NOMO-1 (cell line): ENCODE measurements at regions not wholly inside any gene's neighbourhood (a gene's known extent, or its start where the extent isn't known, plus 50 kb on each side); places are given as distances from the start of the nearest gene placed in this dataset.
"Not testable (repeated sequence)": the region's sequence is repeated elsewhere in the genome, so short reads cannot be mapped to it uniquely, and the experiment has no call there.

Source experiments
- DNase-seq, 2 experiments: peaks; one replicate each; lab custom pipeline; 2025; ENCODE audit not compliant: unreplicated experiment in 2 of 2; lab: John Stamatoyannopoulos, UW

DNA sequence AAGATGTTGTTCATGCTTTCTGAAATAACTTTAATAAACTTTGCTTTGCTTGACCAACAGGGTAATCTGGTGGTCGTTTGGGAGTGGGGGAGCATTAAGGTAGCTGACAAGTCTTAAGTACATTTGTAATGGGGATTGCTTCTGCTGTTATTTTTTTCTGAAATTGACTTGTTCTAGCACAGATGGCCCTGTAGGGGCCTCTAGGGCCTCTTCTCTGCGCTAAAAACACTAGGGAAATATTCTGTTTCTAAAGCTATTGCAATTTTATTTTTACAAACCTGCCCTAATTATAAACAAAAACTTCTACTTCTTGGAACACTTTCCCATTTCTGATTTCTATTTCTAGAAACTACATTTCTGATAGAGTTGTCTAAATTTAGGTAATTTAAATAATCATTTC, 191.3 kb upstream of the KCNJ3 start:
- no peak for DNase-seq

DNA sequence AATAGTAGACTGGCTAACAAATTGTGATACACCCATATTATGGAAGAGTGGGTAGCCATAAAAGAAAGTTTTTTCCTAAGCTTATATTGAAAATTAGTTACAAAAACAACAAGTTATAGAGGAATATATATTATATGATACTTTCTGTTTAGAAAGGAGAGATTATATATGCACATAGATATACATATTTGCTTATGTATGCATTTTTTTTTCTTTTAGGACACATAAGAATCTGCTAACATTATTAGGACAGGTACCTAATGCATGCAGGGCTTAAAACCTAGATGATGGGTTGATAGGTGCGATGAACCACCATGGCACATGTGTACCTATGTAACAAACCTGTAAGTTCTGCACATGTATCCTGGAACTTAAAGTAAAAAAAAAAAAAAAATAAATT, 179.6 kb upstream of the KCNJ3 start:
- DNase-seq: no peak

DNA sequence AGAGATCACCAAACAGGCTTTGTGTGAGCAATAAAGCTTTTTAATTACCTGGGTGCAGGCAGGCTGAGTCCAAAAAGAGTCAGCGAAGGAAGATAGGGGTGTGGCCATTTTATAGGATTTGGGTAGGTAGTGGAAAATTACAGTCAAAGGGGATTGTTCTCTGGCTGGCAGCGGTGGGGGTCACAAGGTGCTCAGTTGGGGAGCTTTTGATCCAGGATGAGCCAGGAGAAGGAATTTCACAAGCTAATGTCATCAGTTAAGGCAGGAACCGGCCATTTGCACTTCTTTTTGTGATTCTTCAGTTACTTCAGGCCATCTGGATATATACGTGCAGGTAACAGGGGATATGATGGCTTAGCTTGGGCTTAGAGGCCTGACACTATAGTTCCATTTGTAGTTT, 177.5 kb upstream of the KCNJ3 start:
- not testable (repeated sequence) for DNase-seq

DNA sequence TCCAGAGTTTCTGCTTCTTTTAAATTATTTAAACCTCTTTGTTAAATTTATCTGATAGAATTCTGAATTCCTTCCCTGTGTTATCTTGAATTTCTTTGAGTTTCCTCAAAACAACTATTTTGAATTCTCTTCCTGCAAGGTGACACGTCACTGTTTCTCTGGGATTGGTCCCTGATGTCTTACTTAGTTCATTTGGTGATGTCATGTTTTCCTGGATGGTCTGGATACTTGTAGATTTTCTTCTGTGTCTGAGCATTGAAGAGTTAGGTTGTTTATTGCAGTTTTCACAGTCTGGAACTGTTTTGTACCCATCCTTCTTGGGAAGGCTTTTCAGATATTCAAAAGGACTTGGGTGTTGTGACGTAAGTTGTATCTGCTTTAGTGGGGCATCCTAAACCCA, 172.3 kb upstream of the KCNJ3 start:
- no peak for DNase-seq

DNA sequence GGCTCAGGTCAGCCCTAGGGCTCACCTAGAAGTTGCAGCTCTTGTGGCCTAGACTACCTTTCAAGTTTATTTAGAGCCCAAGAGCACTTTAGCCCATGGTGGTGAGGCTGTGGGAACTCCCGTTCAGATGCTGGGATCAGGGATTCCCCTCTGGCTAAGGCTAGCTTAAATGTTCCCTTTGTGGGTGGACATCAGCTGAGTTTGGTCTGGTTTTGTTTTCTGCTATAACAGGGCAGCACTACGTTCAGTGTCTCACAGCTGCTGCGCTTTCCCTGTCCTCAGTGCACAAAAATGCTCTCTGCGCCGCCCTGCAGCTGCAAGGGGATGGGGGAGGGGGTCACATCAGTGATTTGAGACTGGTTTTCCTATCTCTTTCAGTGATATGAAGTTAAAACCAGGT, 170.5 kb upstream of the KCNJ3 start:
- DNase-seq: no peak

DNA sequence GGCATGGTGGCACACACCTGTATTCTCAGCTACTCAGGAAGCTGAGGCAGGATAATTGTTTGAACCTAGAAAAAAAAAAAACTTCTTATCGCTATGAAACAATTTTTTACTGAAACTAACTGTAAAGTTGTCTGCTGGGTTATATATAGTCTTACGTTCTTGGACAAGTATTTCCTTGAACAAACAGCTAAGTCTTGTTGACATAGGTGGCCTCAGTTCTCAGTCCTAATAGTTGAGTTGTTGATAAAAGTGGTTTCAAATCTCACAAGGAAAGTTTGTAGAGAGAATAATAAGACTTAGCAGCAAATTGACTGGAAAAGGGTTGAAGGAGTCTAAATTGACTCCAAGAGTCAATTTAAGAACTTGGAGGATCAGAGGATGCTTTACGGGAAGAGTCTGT, 166.5 kb upstream of the KCNJ3 start:
- no peak for DNase-seq

DNA sequence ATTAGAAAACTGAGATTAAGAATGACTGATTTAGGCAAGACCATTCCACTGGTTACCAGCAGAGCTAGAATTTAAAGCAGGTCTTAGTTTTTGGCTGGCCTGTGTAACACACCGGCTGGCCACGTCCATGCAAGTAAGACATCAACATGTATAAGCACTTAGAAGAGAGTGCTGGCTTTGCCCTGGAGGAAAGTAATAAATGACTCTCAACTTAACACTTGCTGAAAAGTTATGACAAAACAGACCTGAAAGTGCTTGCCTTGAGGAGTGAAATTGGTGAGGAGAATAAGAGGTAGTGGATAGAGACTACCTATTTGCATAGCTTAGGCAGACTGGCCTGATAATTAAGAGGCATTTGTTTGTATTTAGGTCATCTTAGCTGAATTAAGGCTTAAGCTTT, 165.7 kb upstream of the KCNJ3 start:
- no peak for DNase-seq

DNA sequence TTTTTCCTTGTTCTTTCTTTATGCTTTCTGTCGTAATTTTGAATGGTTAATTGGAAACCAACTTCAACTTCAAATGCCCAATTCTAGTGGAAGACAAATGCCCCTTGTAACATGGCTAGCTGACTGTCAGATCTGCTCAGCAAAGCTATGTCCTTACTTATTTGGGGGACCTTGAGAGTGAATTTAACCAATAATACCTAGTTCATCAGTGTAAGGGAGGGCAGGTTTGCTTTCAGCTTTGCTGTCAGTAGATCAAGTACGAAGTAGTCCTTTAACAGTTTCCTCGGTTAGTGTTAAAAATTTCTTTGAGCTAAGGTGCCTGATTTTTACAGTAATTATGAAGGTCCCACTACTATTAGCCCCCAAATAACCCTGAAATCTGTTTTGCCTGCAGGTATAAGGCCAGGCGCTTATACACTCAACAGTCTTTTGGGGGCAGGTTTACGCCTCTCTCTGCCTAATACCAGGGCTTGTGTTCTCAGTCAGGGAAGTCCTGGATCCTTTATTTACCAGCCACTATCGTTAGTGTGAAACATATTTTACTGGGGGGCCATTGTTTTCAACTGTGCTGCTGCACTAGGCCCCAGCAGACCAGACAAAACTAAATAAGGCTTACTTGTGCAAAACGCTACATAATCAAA, 165.1 kb upstream of the KCNJ3 start:
- DNase-seq: no peak

DNA sequence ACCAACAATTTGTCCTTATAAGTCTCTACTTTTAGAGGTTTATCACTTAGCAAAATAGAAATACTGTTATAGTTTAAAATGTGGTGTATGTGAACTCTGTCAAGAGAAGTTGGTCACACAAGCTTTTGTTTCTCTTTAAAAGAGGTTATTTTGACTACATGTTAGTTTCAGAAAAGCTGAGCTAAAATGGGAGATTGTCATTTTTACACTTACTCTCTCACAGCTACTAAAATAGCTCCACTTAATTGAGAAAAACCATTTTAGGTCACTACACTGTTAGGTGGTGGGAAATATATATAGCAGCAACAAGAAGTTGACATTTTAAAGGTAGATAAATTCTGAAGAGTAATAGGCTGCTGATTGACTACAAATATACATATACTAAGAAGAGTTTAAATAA, 161.5 kb upstream of the KCNJ3 start:
- DNase-seq: no peak

DNA sequence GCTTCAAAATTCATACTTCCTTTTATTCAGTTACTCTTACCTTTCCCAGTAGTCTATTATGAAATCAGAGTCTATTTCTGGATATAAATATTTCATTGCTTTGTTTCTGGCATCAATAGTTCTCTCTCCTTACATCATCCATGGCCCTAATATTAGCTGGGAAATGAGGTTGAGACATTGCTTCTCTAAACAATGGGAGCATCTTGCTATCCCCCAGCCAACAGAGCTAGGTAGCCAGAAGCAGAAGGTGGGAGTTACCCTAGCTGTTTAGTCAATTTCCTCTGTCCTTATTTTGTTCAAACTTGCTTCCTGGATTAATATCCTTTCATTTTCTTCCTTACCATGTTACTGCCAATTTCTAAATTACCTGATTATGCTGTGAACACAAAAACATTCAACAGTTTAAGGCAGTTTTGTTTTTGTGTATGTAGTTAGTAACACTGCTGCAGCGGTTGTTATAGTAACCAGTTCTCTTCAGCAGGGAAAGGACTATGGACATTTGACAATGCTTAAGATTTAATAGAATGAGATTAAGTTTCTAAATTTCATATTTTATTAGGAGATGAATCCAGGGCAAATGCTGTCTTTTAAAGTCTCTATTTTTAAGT, 160.5 kb upstream of the KCNJ3 start:
- DNase-seq: no peak

DNA sequence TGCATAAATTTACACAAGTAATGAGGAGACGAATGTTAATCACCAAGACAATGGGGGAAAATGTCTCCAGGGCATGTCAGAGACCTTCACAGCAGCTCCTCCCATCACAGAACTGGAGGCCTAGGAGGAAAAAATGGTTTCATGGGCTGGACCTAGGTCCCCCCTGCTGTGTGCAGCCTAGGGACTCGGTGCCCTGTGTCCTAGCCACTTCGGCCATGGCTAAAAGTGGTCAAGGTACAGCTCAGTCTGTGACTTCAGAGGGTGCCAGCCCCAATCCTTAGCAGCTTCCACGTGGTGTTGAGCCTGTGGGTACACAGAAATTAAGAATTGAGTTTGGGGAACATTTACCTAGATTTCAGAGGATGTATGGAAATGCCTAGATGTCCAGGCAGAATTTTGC, 152.2 kb upstream of the KCNJ3 start:
- no peak for DNase-seq

DNA sequence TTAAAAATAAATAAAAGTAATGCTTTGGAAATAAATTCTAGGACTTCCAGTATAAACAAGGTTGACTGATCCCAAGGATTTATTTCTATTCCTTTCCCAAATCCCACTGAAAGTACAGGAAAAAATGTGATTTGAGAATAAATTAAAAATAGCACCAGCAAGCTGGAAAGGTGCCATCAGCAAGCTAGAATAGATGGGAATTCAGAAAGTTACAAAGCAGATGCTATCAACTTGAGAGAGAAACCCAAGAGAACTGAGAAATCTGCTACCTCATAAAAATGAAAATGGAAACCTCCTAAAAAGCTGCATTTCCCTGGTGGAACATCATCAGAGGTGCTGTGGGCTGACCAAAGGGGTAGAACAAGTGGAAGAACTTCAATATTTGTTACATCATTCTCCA, 148.6 kb upstream of the KCNJ3 start:
- no peak for DNase-seq

DNA sequence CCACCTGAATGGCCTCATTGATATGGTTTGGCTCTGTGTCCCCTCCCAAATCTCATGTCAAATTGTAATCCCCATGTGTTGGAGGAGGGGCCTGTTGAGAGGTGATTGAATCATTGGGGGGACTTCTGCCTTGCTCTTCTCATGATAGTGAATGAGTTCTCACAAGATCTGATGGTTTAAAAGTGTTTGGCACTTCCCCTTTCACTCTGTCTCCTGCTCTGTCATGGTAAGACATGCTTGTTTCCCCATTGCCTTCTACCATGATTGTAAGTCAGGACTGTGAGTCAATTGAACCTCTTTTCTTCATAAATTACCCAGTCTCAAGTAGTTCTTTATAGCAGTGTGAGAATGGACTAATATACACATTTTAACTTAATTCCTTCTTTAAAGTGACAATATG, 146.8 kb upstream of the KCNJ3 start:
- no peak for DNase-seq

DNA sequence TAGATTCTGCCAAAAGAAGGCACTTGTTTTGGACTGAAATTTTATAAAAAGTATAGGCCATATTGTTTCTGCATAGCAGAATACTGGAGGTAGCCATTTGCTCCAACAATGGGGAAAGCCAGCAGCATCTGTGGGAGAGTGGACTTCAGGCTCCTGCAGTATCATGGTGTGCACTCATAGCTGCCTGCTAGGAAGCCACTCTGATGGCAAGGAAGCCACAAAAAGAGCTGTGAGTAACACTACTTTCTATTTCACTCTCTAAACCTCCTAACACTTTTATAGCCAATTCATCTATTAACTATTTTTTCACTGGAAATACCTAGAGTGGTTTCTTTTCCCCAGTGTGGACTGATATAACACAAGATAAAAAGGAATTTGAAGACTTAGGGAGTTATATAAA, 144.4 kb upstream of the KCNJ3 start:
- DNase-seq: no peak

DNA sequence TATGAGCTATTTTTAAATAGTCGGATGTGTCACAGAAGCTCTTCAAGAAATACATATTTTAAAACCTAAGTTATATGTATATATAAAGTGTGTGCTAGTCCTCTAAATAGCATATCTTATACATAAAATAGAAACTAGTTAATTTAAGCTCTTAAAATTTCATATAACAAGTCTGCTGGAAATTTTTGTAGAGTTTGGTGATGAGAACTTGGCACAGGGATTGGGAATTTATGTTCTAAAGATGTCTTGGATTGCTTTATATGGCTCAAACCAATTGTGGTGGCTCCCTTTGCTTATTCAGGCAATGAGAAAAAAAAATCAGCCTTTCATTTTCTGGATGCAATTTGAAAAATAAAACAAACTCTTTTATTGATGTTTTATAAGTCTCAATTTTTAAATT, 142.8 kb upstream of the KCNJ3 start:
- DNase-seq: no peak

DNA sequence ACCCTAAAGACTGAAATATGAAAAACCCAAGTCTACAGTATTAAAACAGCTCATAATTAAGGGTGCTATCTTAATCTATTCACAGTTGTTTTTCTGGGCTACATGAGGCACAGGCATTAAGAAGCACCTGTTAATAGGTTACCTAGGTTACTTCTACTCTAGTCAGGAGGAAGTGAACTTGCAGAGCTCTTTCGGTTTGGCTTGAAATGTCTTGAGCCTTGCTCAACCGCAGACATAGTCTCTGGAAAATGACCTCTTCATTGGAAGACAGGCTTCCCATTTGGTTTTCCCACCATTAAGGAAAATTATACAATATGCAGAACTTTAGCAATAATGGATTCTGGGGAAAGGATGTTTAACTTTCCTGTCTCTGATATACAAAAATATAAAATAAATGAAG, 142.3 kb upstream of the KCNJ3 start:
- DNase-seq: no peak

DNA sequence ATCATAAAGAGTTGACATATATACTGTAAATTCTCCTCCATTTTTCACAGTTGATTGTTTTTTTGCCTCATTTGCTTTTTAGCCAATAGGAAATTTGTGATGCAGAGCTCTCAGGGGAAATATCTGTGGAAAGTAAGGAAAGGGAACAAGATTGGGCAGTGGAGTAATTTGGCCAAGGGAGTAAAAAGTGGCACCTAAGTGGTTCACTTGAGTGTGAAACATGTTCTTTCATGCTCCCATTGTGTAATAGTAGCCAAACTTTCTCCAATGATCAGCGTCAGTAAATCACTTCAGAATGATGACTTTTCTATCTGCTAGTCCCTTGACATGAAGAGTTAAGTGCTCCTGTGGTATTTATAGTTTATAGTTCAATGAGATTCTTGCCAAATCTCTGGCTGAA, 141.9 kb upstream of the KCNJ3 start:
- DNase-seq: no peak

DNA sequence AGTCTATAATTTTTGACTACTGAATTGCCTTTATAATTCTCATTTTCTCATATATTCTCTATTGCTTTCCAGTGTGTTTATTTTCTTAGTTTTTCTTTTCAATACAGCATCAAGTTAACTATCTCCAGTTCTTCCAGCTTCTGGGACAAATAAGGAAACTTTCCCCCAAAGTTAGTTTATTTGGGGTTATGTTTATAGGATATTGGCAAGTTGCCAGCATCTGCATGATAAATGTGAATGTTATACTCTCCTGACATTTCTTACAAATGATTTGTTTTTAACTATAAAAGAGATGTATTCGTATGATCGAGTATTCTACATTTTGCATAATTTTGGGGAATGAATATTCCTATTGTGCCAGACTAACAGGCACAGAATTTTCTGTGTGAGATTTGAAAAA, 140.6 kb upstream of the KCNJ3 start:
- no peak for DNase-seq

DNA sequence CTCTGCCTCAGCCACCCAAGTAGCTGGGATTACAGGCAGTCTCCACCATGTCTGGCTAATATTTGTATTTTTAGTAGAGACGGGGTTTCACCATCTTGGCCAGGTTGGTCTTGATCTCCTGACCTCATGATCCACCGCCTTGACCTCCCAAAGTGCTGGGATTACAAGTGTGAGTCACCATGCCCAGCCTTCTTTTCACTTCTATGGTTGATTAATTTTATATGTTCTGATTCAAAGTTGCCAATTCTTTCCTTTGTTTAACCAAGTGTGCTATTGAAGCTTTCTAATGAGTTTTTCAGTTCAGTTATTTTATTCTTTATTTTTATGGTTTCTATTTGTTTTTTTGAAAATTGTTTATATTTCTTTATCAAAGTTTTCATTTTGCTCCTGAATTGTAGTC, 133.1 kb upstream of the KCNJ3 start:
- no peak for DNase-seq

DNA sequence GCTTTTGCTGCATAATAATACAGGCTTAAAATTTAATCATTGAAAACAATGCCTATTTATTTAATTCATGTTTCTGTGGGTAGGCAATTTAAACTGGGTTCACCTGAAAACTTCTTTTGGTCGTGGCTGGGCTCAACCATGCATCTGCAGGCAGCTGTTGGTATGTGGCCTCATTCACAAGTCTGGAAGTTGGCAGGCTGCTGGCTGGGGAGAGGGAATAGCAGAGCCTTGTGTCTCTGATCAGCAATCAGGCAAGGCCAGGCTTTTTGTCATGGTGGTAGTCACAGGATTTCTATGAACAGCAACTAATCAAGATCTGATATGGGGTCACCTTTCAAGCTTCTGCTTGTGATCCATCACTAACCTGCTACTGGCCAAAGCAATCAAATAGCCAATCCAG, 130.1 kb upstream of the KCNJ3 start:
- no peak for DNase-seq

DNA sequence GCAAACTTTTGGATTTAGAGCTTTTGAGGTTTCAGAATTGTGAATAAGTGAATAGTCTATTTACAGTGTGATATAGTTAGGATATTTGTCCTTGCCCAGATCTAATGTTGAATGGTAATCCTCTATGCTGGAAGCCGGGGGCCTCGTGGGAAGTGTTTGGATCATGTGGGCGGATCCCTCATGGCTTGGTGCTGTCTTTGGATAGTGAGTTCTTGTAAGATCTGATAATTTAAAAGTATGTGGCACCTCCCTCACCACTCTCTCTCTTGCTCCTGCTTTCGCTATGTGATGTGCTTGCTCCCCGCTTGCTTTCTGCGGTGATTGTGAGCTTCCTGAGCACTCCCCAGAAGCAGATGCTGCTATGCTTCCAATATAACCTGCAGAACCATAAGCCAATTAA, 128.0 kb upstream of the KCNJ3 start:
- no peak for DNase-seq

DNA sequence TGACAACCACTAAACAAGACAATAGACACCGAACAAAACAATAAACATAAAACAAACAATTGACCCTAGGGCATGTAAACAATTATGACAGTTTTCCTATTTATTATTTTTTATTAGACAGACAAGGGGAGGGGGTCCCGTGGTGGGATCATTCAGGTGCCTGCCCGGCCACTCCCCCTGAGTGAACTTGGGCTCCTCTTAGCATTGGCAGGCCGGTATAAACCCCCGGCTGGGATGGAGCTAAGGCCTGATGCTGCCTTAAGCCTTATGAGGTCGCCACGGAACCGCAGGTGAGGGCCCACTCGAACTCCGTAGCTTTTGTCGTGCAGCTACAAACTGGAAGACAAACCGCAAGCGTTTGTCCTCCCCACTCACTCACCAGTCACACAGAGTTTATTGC, 121.8 kb upstream of the KCNJ3 start:
- not testable (repeated sequence) for DNase-seq

DNA sequence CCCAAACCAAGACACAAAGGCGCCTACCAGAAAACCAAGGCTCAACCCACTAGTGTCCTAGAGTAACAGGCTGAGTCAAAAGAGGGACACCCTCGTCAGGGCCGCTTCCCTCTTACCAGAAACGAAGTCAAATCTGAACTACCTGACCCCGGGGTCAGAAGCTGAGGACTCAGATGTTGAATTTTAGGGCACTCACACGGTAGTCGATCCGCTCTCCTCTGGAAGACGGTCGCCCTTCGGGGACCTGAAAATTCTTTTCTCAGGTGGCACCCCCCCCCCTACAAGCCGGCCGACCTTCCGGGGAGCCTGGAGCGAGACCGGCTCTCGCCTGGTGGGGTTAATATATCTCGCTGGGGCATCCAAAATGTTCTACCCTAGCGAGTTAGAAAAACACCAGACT, 121.1 kb upstream of the KCNJ3 start:
- no peak for DNase-seq
